ENCODE measurements at regions not wholly inside any gene's neighbourhood (a gene's known extent, or its start where the extent isn't known, plus 50 kb on each side); places are given as distances from the start of the nearest gene placed in this dataset.

GRCh38 chr2:217250013-217250524 is 390.2 kb upstream of the TNP1 start:
- no peak for TF ChIP-seq CTCF (IDR thresholded peaks at IDR 0.05; ENCODE audit: borderline replicate concordance, extremely low read depth, low read length, poor library complexity, severe bottlenecking)
- no peak for TF ChIP-seq EZH2 (IDR thresholded peaks at IDR 0.05; ENCODE audit: borderline replicate concordance, low read depth, low read length, severe bottlenecking)
